Activated B cell treated with CpG ODN at 0.5 μM for 24 hours (primary cell): ENCODE measurements at regions not wholly inside any gene's neighbourhood (a gene's known extent, or its start where the extent isn't known, plus 50 kb on each side); places are given as distances from the start of the nearest gene placed in this dataset.

Source experiments
- ATAC-seq: fragments of 200-7000 bp; cut with Tn5 transposase; one replicate; pipeline ENCODE4 v1.10.0; 2021; ENCODE audit warnings: low read depth, mild to moderate bottlenecking, moderate library complexity
- CTCF ChIA-PET: fragments of 350-600 bp; sonication (Branson Sonifier 250); formaldehyde crosslinking; loops from one replicate; lab custom pipeline; 2021; ENCODE audit warnings: antibody characterized with exemption; lab: Charles Lee
- POLR2A ChIA-PET: fragments of 350-600 bp; sonication (Branson Sonifier 250); formaldehyde crosslinking; loops from one replicate; lab custom pipeline; 2021; ENCODE audit warnings: antibody characterized with exemption; lab: Charles Lee
- DNase-seq: peaks from one replicate; pipeline ENCODE4 v3.0.0; 2022
- H3K27ac Mint-ChIP-seq: one replicate; pipeline ENCODE4 v1.8.0; 2020; ENCODE audit warnings: mixed read lengths
- H3K27me3 Mint-ChIP-seq: one replicate; pipeline ENCODE4 v1.8.0; 2021; ENCODE audit warnings: mixed read lengths
- H3K36me3 Mint-ChIP-seq: one replicate; pipeline ENCODE4 v1.8.0; 2021; ENCODE audit warnings: low read depth, mixed read lengths
- H3K4me1 Mint-ChIP-seq: one replicate; pipeline ENCODE4 v1.8.0; 2021; ENCODE audit warnings: mixed read lengths
- H3K4me3 Mint-ChIP-seq: one replicate; pipeline ENCODE4 v1.8.0; 2020; ENCODE audit warnings: mild to moderate bottlenecking, mixed read lengths
- H3K9me3 Mint-ChIP-seq: one replicate; pipeline ENCODE4 v1.8.0; 2020; ENCODE audit warnings: mixed read lengths
- CTCF ChIP-seq: fragments of 200-600 bp; IDR thresholded peaks from one replicate; pipeline ENCODE4 v1.8.0; 2022; ENCODE audit warnings: antibody characterized with exemption, mild to moderate bottlenecking
- intact Hi-C: fragments of 100-400 bp; cut with micrococcal nuclease; formaldehyde crosslinking; loops from one replicate; pipeline ENCODE4 v1.15.1; 2024

DNA sequence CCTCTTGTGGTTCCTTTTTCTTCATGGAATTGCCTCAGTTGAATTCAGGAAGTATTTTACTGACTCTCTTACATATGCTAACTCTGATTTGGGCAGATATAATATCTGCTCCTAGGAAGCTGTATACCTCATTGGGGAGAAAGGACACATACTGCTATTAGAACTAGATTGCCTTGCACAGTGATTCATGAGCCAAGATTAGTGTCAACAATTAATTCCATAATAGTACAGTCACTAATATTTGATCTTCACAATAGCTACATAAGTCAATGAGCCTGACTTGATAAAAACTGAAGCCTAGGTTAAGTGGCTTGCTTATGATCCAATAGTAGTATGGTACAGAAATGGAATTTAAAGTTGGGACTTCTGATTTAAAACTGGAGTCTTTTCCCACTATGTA is 127.6 kb downstream of the ETAA1 start:
- CTCF ChIA-PET = no interaction called here
- ATAC-seq = no peak
- intact Hi-C loops = no loop called here
- POLR2A ChIA-PET = no interaction called here
- no peak overlapping the region for H3K4me3 Mint-ChIP-seq
- H3K27me3 Mint-ChIP-seq = no peaks in the 10 kb centered on the region
- no peak for DNase-seq
- H3K36me3 Mint-ChIP-seq = no peaks in the 10 kb centered on the region
- H3K27ac Mint-ChIP-seq = no peak overlapping the region
- H3K9me3 Mint-ChIP-seq = no peaks in the 10 kb centered on the region
- TF ChIP-seq CTCF = no peak
- H3K4me1 Mint-ChIP-seq = no peaks in the 10 kb centered on the region

- Mint-ChIP-seq H3K36me3 (no peaks in the 10 kb centered on the region), H3K9me3 (no peaks in the 10 kb centered on the region), H3K4me1 (no peaks in the 10 kb centered on the region), H3K4me3 (no peak overlapping the region), H3K27ac (no peak overlapping the region), H3K27me3 (no peaks in the 10 kb centered on the region)
- TF ChIP-seq CTCF = no peak
- POLR2A ChIA-PET = no interaction called here
- DNase-seq (no peak), ATAC-seq (no peak)
- intact Hi-C loops = no loop called here
- CTCF ChIA-PET = no interaction called here
Observed at GRCh38 chr2:67526283-67526682, 129.2 kb downstream of the ETAA1 start.

GRCh38 chr2:67528320-67528719 is 131.2 kb downstream of the ETAA1 start:
- DNase-seq = no peak
- Mint-ChIP-seq H3K4me3 (no peak overlapping the region), H3K4me1 (no peaks in the 10 kb centered on the region), H3K27me3 (no peaks in the 10 kb centered on the region), H3K27ac (no peak overlapping the region), H3K9me3 (no peaks in the 10 kb centered on the region), H3K36me3 (no peaks in the 10 kb centered on the region)
- ChIA-PET POLR2A (no interaction called here), CTCF (no interaction called here)
- ATAC-seq = no peak
- no peak for TF ChIP-seq CTCF
- intact Hi-C loops = no loop called here

DNA sequence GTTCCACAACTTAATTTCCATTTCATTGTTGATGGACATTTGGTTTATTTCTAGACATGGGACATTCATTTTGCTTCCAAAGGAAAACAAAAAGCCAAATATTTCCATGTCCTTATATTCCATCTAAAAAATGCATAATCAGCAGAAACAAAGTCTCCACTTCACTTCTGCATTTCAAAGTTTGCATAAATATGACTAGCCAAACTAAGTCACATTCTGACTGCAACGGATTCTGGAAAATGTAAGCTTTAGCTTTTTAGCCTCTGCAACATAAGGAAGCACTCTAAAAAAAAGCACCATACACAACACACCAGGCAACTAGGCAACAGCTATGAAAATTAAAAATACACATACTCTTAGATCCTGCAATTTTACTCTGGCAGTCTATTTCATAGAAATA is 135.3 kb downstream of the ETAA1 start:
- Mint-ChIP-seq H3K4me1 (no peaks in the 10 kb centered on the region), H3K27me3 (no peaks in the 10 kb centered on the region), H3K27ac (no peak overlapping the region), H3K36me3 (no peaks in the 10 kb centered on the region), H3K4me3 (no peak overlapping the region), H3K9me3 (peaks cover 2% of the 10 kb centered on the region)
- no peak for DNase-seq
- ChIA-PET POLR2A (no interaction called here), CTCF (no interaction called here)
- intact Hi-C loops = no loop called here
- no peak for ATAC-seq
- TF ChIP-seq CTCF = no peak

DNA sequence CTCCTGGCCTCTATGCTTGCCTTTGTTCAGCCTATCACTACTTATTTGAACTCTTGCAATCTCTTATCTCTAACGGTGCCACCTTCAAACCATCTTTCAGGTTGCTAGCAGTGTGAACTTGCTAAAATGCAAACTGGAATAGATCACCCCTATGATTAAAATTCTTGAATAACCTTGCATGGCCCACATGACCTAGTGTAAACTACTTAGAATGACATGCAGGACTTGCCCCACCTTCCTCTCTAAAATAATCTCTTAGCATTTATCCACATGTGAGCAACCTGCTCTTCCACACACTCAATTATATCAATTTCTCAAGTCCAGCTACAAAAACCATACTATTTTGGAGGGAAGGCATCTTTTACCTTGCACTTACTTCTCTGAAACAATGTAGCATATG is 137.6 kb downstream of the ETAA1 start:
- ChIA-PET CTCF (no interaction called here), POLR2A (no interaction called here)
- Mint-ChIP-seq H3K9me3 (peaks cover 14% of the 10 kb centered on the region), H3K27me3 (no peaks in the 10 kb centered on the region), H3K4me1 (no peaks in the 10 kb centered on the region), H3K27ac (no peak overlapping the region), H3K4me3 (no peak overlapping the region), H3K36me3 (no peaks in the 10 kb centered on the region)
- intact Hi-C loops = no loop called here
- ATAC-seq (no peak), DNase-seq (no peak)
- no peak for TF ChIP-seq CTCF
